Activated CD8-positive, alpha-beta memory T cell treated with anti-CD3 and anti-CD28 coated beads, Interleukin-2, amount 50 U/mL, for 1 hour (primary cell): ENCODE measurements at regions not wholly inside any gene's neighbourhood (a gene's known extent, or its start where the extent isn't known, plus 50 kb on each side); places are given as distances from the start of the nearest gene placed in this dataset.

Experiments used
- DNase-seq: peaks from one replicate; pipeline ENCODE4 v3.0.0-alpha.2; 2020; ENCODE audit errors: extremely low read depth

- no peak for DNase-seq
Observed at GRCh38 chr1:55584526-55585401, 369.6 kb upstream of the USP24 start.

- no peak for DNase-seq
Observed at GRCh38 chr1:55582084-55582483, 366.9 kb upstream of the USP24 start.

- no peak for DNase-seq
Observed at GRCh38 chr1:55580845-55581332, 365.7 kb upstream of the USP24 start.

- DNase-seq, result no peak
Observed at GRCh38 chr1:55579332-55580001, 364.3 kb upstream of the USP24 start.

GRCh38 chr1:55578646-55579045 lies 363.5 kb upstream of the USP24 start:
- no peak for DNase-seq

GRCh38 chr1:55575571-55576279 lies 360.6 kb upstream of the USP24 start:
- DNase-seq, result no peak

- DNase-seq, result no peak
Observed at GRCh38 chr1:55574691-55575225, 359.6 kb upstream of the USP24 start.

- no peak for DNase-seq
Observed at GRCh38 chr1:55572878-55573734, 357.9 kb upstream of the USP24 start.

- no peak for DNase-seq
Observed at GRCh38 chr1:55571767-55572166, 356.6 kb upstream of the USP24 start.

GRCh38 chr1:55569417-55569816 lies 354.3 kb upstream of the USP24 start:
- no peak for DNase-seq

GRCh38 chr1:55568732-55569131 lies 353.6 kb upstream of the USP24 start:
- no peak for DNase-seq

GRCh38 chr1:55560266-55560665 lies 345.1 kb upstream of the USP24 start:
- no peak for DNase-seq

- DNase-seq, result no peak
Observed at GRCh38 chr1:55559842-55560241, 344.7 kb upstream of the USP24 start.

GRCh38 chr1:55559161-55559611 lies 344.0 kb upstream of the USP24 start:
- no peak for DNase-seq

GRCh38 chr1:55558515-55558914 lies 343.4 kb upstream of the USP24 start:
- no peak for DNase-seq

- no peak for DNase-seq
Observed at GRCh38 chr1:55555956-55556725, 341.0 kb upstream of the USP24 start.

- DNase-seq, result no peak
Observed at GRCh38 chr1:55554611-55555010, 339.4 kb upstream of the USP24 start.

GRCh38 chr1:55552636-55553035 lies 337.5 kb upstream of the USP24 start:
- DNase-seq, result no peak

GRCh38 chr1:55547405-55547804 lies 332.2 kb upstream of the USP24 start:
- no peak for DNase-seq

GRCh38 chr1:55546553-55546952 lies 331.4 kb upstream of the USP24 start:
- DNase-seq, result no peak
